HL-60 (cell line): ENCODE measurements at regions not wholly inside any gene's neighbourhood (a gene's known extent, or its start where the extent isn't known, plus 50 kb on each side); places are given as distances from the start of the nearest gene placed in this dataset.

Experiments
- DNase-seq, 2 experiments: peaks; one replicate each; pipeline ENCODE4 v3.0.0-alpha.2; 2010 to 2020; ENCODE audit warnings: low read depth in 1 of 2, low spot score in 1 of 2
- H3K27ac ChIP-seq: fragments of 250-450 bp; sonication (Bioruptor Pico); replicated peaks from 2 replicates; pipeline ENCODE4 v1.5.1; 2020; ENCODE audit warnings: mild to moderate bottlenecking, moderate library complexity
- H3K27me3 ChIP-seq: fragments of 250-450 bp; sonication (Bioruptor Pico); 2 replicates; pipeline ENCODE4 v1.5.1; 2021; ENCODE audit warnings: mild to moderate bottlenecking, moderate library complexity; ENCODE audit not compliant: insufficient read depth, poor library complexity, severe bottlenecking
- H3K4me3 ChIP-seq: replicated peaks from 2 replicates; pipeline ENCODE4 v1.5.1; 2011; ENCODE audit warnings: mild to moderate bottlenecking, control low read depth, low read length; ENCODE audit not compliant: insufficient read depth
- CTCF ChIP-seq: IDR thresholded peaks from one replicate; pipeline ENCODE4 v1.5.1; 2011; ENCODE audit warnings: low read length, control low read depth, inconsistent platforms; ENCODE audit not compliant: insufficient read depth
- GABPA ChIP-seq: IDR thresholded peaks from 2 replicates; pipeline ENCODE4 v1.6.1; 2012; ENCODE audit warnings: low read depth
- REST ChIP-seq: IDR thresholded peaks from 2 replicates; pipeline ENCODE4 v1.6.1; 2012; ENCODE audit warnings: low read depth; ENCODE audit not compliant: insufficient replicate concordance
- SPI1 ChIP-seq: IDR thresholded peaks from 2 replicates; pipeline ENCODE4 v1.6.1; 2012; ENCODE audit warnings: low read depth, mild to moderate bottlenecking, borderline replicate concordance

DNA sequence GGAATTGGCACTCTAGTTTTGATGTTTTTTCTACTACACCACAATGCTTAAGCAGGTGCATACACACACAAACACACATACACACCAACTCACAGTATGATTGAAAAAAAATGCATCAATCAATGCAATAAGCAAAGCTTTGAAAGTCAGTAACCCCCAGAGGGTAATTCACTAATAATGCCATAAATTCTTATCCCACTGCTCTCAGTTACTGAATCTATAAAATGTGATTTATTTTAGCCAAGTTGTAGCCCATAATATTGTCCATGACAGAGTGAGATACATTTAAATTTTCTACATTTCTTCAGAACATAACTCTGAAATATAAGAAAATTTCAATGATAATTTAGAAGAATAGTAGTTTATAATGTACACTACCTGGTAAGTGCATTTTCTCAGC is 87.9 kb downstream of the LIG4 start:
- no peak overlapping the region for H3K4me3 ChIP-seq
- TF ChIP-seq REST (no peak), SPI1 (no peak), CTCF (no peak)
- no peak overlapping the region for H3K27ac ChIP-seq
- DNase-seq, result no peak
- no peaks in the 10 kb centered on the region for H3K27me3 ChIP-seq

GRCh38 chr13:108126056-108126455 is 89.3 kb downstream of the LIG4 start:
- H3K27me3 ChIP-seq, result no peaks in the 10 kb centered on the region
- TF ChIP-seq CTCF (no peak), REST (no peak), GABPA (no peak)
- DNase-seq, result no peak
- H3K4me3 ChIP-seq, result no peak overlapping the region
- no peak overlapping the region for H3K27ac ChIP-seq

- H3K27me3 ChIP-seq, result no peaks in the 10 kb centered on the region
- H3K4me3 ChIP-seq, result no peak overlapping the region
Measured at GRCh38 chr13:108121406-108121805, 93.9 kb downstream of the LIG4 start.

DNA sequence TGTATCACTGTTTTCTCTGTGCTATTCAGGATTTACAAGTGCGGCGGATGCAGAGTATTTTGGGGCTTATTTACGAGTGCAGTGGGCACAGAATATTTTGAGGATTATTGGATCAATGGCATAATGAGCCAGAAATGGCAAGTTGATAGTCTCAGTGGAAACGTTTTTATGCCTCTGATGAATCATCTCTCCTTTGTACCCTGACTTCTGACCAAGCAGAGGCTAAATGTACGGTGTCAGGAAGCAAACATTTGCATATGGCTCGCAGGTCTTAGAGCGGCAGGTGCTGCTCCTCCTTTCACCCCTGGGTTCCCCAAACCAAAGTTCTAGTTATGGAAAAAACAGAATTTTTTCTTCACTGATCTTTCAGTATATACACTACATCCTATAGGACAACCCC is 94.5 kb downstream of the LIG4 start:
- no peak overlapping the region for H3K27ac ChIP-seq
- H3K4me3 ChIP-seq, result no peak overlapping the region
- TF ChIP-seq REST (no peak), GABPA (no peak)
- no peak for DNase-seq
- no peaks in the 10 kb centered on the region for H3K27me3 ChIP-seq

More at GRCh38 chr13:108121406-108121805, 93.9 kb downstream of the LIG4 start:
- TF ChIP-seq CTCF, result no peak
- no peak for DNase-seq
- H3K27ac ChIP-seq, result no peak overlapping the region
